ENCODE measurements at regions not wholly inside any gene's neighbourhood (a gene's known extent, or its start where the extent isn't known, plus 50 kb on each side); places are given as distances from the start of the nearest gene placed in this dataset.

- POLR2A ChIA-PET = no interaction called here
- CTCF ChIA-PET = no interaction called here
- no peak overlapping the region for H3K4me3 ChIP-seq (ENCODE audit: low read depth, low read length)
These were observed 232.5 kb downstream of the RAB38 start for GRCh38 chr11:87942786-87943185.

GRCh38 chr11:87934182-87934581 lies 241.1 kb downstream of the RAB38 start:
- ChIA-PET CTCF (interaction anchor here (0.6 to 1.2 kb wide), 2 partner anchors 9 to 15 kb away, joined by 3 read pairs; no protein-coding TSS in a partner anchor), POLR2A (interaction anchor here (0.7 kb wide), 1 partner anchor 46 kb away, joined by 6 read pairs; no protein-coding TSS in a partner anchor)
- TF ChIP-seq CTCF (IDR thresholded peaks at IDR 0.05; ENCODE audit: insufficient read depth, low read depth, low read length) = no peak
- H3K4me3 ChIP-seq (ENCODE audit: low read depth, low read length) = no peak overlapping the region
- no peaks in the 10 kb centered on the region for H3K36me3 ChIP-seq (ENCODE audit: control insufficient read depth, insufficient read depth, low read length)
- no peaks in the 10 kb centered on the region; the same call in 1 of the 2 replicates for H3K27me3 ChIP-seq (ENCODE audit: control insufficient read depth, insufficient read depth, low read length)
- DNase-seq (ENCODE audit: low read depth) = no peak

More at GRCh38 chr11:87942786-87943185, 232.5 kb downstream of the RAB38 start:
- no peak for TF ChIP-seq CTCF (IDR thresholded peaks at IDR 0.05; ENCODE audit: insufficient read depth, low read depth, low read length)
- Histone ChIP-seq H3K27me3 (ENCODE audit: control insufficient read depth, insufficient read depth, low read length) (no peaks in the 10 kb centered on the region; the same call in 1 of the 2 replicates), H3K36me3 (ENCODE audit: control insufficient read depth, insufficient read depth, low read length) (no peaks in the 10 kb centered on the region)
- no peak for DNase-seq (ENCODE audit: low read depth)

GRCh38 chr11:87926250-87926970 lies 248.8 kb downstream of the RAB38 start:
- Histone ChIP-seq H3K4me3 (ENCODE audit: low read depth, low read length) (no peak overlapping the region), H3K27me3 (ENCODE audit: control insufficient read depth, insufficient read depth, low read length) (no peaks in the 10 kb centered on the region), H3K36me3 (ENCODE audit: control insufficient read depth, insufficient read depth, low read length) (no peaks in the 10 kb centered on the region)
- CTCF ChIA-PET = no interaction called here
- POLR2A ChIA-PET = interaction anchor here (0.7 kb wide), 1 partner anchor 16 kb away, joined by 3 read pairs; no protein-coding TSS in a partner anchor
- DNase-seq (ENCODE audit: low read depth) = peak; percentile 62
- no peak for TF ChIP-seq CTCF (IDR thresholded peaks at IDR 0.05; ENCODE audit: insufficient read depth, low read depth, low read length)

GRCh38 chr11:87924125-87924524 lies 251.1 kb downstream of the RAB38 start:
- H3K27me3 ChIP-seq (ENCODE audit: control insufficient read depth, insufficient read depth, low read length) = no peaks in the 10 kb centered on the region
- ChIA-PET POLR2A (no interaction called here), CTCF (no interaction called here)

More at GRCh38 chr11:87924125-87924524, 251.1 kb downstream of the RAB38 start:
- H3K4me3 ChIP-seq (ENCODE audit: low read depth, low read length) = no peak overlapping the region
- no peaks in the 10 kb centered on the region for H3K36me3 ChIP-seq (ENCODE audit: control insufficient read depth, insufficient read depth, low read length)
- TF ChIP-seq CTCF (IDR thresholded peaks at IDR 0.05; ENCODE audit: insufficient read depth, low read depth, low read length) = no peak
- no peak for DNase-seq (ENCODE audit: low read depth)
